Occipital lobe (tissue), 1 donor: ENCODE measurements at regions not wholly inside any gene's neighbourhood (a gene's known extent, or its start where the extent isn't known, plus 50 kb on each side); places are given as distances from the start of the nearest gene placed in this dataset.

Experiments used
- DNase-seq: peaks from one replicate; lab custom pipeline; 2025; lab: John Stamatoyannopoulos, UW

- no peak for DNase-seq
Measured at GRCh38 chr4:45985038-45985437, 138.8 kb downstream of the GABRG1 start.

DNA sequence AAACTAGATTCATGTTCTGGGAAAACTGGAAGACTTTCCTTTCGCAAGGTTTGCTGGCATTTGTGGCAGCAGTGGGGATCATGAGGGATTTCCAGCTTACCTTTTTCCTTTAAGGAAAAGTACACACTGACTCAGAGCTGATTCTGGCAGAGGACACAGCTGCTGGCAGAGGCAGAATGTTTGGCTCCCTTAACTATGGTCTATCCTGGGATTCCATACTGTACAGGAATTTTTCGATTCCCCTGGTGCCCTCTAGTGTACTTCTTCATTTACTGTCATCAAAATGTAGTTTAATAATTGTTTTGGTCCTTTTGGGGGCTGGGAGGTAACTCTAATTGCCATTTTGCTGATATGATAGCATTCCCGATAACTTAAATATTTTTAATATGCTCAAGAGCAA, 152.7 kb downstream of the GABRG1 start:
- no peak for DNase-seq

DNA sequence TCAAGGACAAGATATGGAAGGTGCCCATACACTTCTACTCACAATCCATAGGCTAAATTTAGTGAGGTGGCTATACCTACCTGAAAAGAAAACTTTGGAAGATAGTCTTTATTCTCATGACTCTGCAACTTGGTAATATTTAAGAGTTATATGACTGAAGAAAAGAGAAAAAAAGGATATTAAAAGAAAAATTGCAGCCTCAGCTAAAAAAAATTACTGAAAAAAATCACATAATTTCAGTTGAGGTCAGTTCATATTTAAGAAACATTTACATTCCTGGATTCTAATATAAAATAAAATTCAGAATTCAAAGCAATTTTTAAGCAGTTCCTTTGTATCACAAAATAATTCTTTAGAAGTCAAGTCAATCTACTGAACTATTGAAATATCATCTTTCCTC, 166.5 kb downstream of the GABRG1 start:
- DNase-seq, result no peak

DNA sequence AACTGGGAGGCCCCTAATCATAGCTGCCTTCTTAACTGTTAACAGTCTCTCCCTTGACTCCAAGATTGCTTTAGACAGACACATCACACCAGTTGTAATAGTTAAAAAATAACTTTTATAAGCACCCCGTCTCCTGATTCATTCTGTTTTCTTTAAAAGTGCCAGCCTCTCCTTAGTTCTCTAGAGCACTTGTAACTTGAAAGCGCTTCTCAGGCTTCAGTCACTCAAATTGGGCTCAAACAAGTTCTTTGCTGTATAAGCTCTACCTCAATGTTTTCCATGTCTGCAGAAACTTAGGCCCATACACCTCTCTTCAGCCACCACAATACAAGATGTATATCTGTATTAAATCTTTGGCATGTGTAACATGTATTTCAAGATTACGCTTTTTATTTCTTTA, 169.6 kb downstream of the GABRG1 start:
- no peak for DNase-seq

DNA sequence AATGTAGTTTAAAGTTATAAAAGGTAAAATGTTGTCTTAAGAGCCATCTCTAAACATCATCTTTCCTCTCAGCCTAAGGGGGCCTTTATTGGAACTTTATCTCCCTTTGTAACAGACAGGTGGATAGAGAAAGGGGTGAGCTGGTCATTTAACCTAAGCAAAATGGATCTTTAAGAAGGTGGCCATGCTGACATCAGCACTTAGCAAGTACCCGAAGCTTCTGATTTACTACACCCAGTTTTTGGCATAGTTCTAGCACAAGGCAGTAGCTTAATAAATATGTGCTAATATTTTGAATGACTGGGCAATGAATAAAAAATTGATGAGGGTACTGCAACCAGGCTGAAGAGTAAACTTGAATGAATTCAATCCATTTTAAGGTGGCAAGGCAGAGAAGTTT, 172.7 kb downstream of the GABRG1 start:
- DNase-seq, result no peak

GRCh38 chr4:45946699-45947098, 177.2 kb downstream of the GABRG1 start:
- no peak for DNase-seq

DNA sequence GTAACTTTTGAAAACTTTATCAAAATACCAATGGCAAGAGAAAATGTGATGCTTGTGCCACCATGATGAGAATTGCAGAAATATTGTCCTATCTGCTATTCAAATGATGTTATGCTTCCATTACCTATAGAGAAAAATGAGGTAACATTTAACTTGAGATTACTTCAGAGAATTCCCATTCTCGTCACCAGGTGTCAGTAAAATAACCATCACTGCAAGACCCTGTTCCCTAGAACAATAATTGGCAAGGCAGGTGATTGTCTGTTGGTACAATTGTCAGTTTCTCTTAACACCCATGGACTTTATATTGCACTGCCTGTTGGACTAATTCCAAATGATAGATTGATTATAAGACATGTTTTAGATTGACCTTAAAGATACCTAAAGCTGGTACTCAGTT, 179.9 kb downstream of the GABRG1 start:
- DNase-seq, result no peak

DNA sequence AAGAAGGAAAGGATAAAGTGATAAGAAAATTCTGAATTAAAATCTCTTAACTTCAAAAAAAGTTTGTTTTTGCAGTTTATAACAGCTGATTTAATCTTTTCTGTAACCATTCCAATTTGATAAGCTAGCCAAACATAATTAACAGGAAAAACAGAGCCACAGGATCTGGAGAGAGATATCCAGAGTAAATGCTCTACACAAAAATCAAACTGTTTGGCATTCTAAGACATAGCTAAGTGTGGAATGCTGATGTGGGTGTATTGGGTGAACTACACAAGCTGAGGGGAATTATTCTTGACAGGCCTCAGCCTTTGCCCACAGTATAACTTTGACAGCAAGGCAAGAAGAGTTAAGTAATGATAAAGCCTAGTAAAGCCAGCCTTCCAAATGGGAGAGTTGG, 184.8 kb downstream of the GABRG1 start:
- DNase-seq, result no peak

- no peak for DNase-seq
Measured at GRCh38 chr4:45931154-45931553, 192.7 kb downstream of the GABRG1 start.

DNA sequence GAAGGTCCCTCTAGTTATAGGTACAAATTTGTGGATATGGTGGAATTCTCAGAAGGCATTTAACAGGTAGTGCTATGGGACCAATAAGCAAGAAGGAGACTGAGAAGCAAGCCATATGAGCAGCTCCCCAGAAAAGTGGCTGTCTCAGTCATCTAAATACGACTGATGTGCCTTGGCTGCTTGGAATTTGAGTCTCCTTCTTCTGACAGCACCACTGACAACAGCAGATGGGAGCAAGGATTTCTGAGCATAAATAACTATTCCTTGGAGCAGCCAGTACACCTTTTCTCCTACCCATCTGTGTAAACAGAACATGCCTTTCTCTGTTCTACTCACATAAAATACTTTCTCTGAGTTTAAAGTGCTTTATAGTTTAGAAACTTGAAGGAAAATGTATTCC, 196.2 kb downstream of the GABRG1 start:
- DNase-seq, result no peak

DNA sequence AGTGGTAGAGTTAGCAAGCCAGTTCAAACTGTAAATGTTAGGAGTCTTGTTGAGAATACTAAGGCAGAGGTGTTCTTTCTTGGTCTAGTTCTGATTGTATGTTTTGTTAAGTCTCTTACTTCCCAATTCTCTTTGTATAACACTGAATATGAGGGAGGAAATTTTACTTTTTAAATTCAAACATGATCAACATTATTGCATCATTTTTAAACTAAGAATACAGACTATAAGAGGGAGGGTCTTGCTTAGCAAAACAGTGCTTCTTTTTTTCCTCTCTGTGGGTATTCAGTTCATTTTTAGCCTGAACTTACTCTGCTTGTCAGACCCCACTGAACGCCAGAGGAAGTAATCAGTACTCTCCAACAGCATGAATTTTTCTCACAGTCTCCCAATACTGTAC, 198.0 kb downstream of the GABRG1 start:
- no peak for DNase-seq

DNA sequence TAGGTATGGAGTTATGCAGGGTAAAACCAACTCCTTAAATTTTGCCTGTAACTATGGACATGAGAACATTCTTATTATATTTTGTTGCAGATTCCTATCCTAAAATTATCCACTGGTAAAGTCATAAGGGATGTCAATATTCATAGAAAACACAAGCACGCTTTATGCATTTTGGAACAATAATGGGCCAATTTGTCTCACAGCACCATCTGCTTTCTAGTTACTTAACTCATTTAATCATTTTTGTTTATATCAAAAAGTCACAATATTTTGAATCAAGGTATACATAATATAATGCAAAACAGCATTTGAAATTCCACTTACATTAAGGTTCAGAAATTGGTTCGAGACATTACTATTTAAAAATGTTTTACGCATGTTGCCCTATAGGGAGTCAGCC, 203.0 kb downstream of the GABRG1 start:
- DNase-seq, result no peak

DNA sequence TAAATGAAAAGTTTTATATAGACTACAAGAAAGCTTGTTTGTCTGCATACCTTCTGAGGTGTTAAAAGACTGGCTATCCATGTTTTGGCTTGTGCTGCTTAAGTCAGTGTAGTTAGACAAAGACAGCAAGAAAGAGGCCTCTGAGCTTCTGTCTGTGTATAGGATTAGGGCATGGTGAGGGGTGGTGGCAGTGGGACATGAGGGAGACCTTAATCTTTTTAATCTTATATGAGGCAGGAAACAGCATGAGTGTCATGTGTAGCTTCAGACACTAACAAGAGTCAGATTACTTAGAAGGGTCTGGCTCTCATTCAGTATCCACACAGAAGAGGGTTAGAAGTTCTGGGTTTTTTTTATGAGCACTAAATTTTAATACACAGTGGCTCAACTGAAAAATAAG, 213.3 kb downstream of the GABRG1 start:
- DNase-seq, result no peak

DNA sequence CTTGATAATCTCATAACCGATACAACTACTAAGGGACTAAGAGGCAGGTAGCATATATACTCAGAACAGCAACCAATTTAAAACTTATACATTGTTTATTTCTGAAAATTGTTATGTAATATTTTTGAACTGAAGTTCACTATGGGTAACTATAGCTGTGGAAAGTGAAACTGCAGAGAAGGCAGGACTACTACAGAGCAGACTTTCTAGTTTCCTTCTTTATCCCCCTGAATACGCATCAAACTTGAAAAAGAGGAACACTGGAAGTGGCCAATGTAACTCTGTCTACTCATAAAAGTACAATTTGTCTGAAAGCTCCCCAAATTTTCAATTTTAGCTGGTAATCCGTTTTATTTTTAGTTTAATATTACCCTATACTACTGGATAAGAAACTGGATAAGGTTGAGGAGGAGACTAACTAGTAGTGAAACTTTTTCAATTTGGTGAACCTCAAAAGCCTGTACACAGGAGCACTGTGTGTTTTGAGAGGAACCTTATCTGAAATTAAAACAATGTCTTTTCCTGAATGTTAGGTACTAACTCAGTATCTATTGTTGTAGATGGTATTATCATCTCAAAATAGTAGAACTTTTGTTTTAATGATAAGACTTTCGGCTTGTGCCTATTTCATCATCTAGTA, 225.8 kb downstream of the GABRG1 start:
- DNase-seq, result no peak

- no peak for DNase-seq
Measured at GRCh38 chr4:45883421-45883820, 240.4 kb downstream of the GABRG1 start.

- no peak for DNase-seq
Measured at GRCh38 chr4:45876235-45876890, 247.5 kb downstream of the GABRG1 start.

DNA sequence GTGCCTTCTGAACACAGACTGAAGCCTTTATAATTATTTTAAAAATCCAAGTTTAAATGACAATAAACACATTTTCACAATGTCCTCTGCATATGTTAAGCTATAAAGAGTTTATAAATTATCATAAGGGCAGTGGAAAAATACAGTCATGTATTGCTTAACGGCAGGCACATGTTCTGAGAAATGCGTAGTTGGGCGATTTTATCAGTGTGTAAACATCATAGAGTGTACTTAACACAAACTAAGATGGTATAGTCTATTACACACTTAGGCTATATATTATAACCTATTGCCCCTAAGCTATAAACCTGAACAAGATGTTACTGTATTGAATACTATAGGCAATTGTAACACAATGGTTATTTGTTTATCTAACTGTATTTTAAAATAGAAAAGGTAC, 254.7 kb downstream of the GABRG1 start:
- DNase-seq, result no peak

DNA sequence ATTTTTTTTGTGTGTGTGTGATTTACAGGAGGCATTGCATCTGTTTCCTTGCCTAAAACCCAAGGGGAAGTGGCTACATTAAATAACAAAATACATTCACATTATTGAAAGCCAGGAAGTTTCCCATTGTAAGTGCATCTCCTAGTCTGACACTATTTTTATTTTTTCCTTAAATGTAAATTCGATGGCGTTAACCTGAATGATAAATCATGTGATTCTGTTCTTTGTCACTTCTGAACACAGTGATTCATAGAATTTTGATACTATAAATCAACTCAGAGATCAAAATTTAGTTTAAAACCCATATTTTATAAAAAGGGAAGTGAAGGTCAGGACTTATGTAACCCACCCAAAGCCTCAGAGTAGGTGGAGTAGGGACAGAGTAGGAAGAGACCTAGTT, 258.1 kb downstream of the GABRG1 start:
- DNase-seq, result no peak

- no peak for DNase-seq
Measured at GRCh38 chr4:45855857-45856256, 268.0 kb downstream of the GABRG1 start.

GRCh38 chr4:45846016-45846415, 277.8 kb downstream of the GABRG1 start:
- DNase-seq, result no peak

- no peak for DNase-seq
Measured at GRCh38 chr4:45841791-45842190, 282.1 kb downstream of the GABRG1 start.

GRCh38 chr4:45831692-45832091, 292.2 kb downstream of the GABRG1 start:
- DNase-seq, result no peak

- no peak for DNase-seq
Measured at GRCh38 chr4:45803994-45804393, 319.9 kb downstream of the GABRG1 start.

DNA sequence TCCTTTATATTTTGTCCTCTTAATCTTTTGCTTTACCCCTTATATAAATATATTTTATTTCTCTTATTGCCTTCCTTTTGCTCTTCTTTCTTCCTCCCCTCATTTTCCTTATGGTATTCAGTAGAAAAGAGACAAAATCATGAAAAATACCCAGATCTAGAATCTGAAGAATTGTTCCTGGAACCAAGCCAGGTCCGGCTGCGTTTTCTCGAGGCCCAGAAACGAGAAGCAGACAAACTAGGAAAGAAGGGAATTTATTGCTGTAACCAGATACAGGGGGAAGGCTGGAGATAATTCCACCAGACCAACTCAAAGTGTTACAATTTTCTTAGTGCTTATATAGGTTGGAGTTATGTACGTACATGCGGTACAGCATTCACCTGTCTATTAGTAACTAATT, 328.7 kb downstream of the GABRG1 start:
- no peak for DNase-seq
